Endothelial cell (in vitro differentiated cells): ENCODE measurements at regions not wholly inside any gene's neighbourhood (a gene's known extent, or its start where the extent isn't known, plus 50 kb on each side); places are given as distances from the start of the nearest gene placed in this dataset.

Experiments used
- DNase-seq: peaks from one replicate; pipeline ENCODE4 v3.0.0; 2021; ENCODE audit warnings: low spot score
- H3K27ac Mint-ChIP-seq: one replicate; pipeline ENCODE4 v1.8.0; 2021; ENCODE audit warnings: mixed read lengths, inconsistent platforms; ENCODE audit not compliant: unreplicated experiment
- H3K27me3 Mint-ChIP-seq: one replicate; pipeline ENCODE4 v1.8.0; 2021; ENCODE audit warnings: mild to moderate bottlenecking, moderate library complexity, mixed read lengths, inconsistent platforms; ENCODE audit not compliant: unreplicated experiment
- H3K36me3 Mint-ChIP-seq: one replicate; pipeline ENCODE4 v1.8.0; 2021; ENCODE audit warnings: mild to moderate bottlenecking, low read depth, mixed read lengths, inconsistent platforms; ENCODE audit not compliant: unreplicated experiment
- H3K4me1 Mint-ChIP-seq: one replicate; pipeline ENCODE4 v1.8.0; 2021; ENCODE audit warnings: mild to moderate bottlenecking, mixed read lengths, inconsistent platforms; ENCODE audit not compliant: unreplicated experiment
- H3K4me3 Mint-ChIP-seq: one replicate; pipeline ENCODE4 v1.8.0; 2021; ENCODE audit warnings: mild to moderate bottlenecking, mixed read lengths, inconsistent platforms; ENCODE audit not compliant: unreplicated experiment
- H3K9me3 Mint-ChIP-seq: one replicate; pipeline ENCODE4 v1.8.0; 2021; ENCODE audit warnings: mixed read lengths, inconsistent platforms; ENCODE audit not compliant: unreplicated experiment
- CTCF ChIP-seq: fragments of 200-600 bp; sonication (generic); IDR thresholded peaks from one replicate; pipeline ENCODE4 v1.5.0; 2021; ENCODE audit warnings: antibody characterized with exemption; ENCODE audit not compliant: unreplicated experiment

GRCh38 chr13:61664801-61665705 is 249.4 kb upstream of the PCDH20 start:
- H3K36me3 Mint-ChIP-seq, result no peaks in the 10 kb centered on the region
- no peak overlapping the region for H3K4me3 Mint-ChIP-seq
- H3K4me1 Mint-ChIP-seq, result no peaks in the 10 kb centered on the region
- no peak overlapping the region for H3K27ac Mint-ChIP-seq
- no peak for DNase-seq
- H3K9me3 Mint-ChIP-seq, result no peaks in the 10 kb centered on the region
- no peak for TF ChIP-seq CTCF
- no peaks in the 10 kb centered on the region for H3K27me3 Mint-ChIP-seq

- H3K4me1 Mint-ChIP-seq, result peaks cover 2% of the 10 kb centered on the region
- H3K4me3 Mint-ChIP-seq, result no peak overlapping the region
- H3K36me3 Mint-ChIP-seq, result no peaks in the 10 kb centered on the region
- no peak overlapping the region for H3K27ac Mint-ChIP-seq
- TF ChIP-seq CTCF, result no peak
- peaks cover 1% of the 10 kb centered on the region for H3K27me3 Mint-ChIP-seq
- no peak for DNase-seq
- H3K9me3 Mint-ChIP-seq, result no peaks in the 10 kb centered on the region
Measured at GRCh38 chr13:61654481-61654880, 238.8 kb upstream of the PCDH20 start.

GRCh38 chr13:61648547-61648946 is 232.9 kb upstream of the PCDH20 start:
- H3K36me3 Mint-ChIP-seq, result no peaks in the 10 kb centered on the region
- H3K27me3 Mint-ChIP-seq, result no peaks in the 10 kb centered on the region
- no peak for DNase-seq
- no peaks in the 10 kb centered on the region for H3K4me1 Mint-ChIP-seq
- no peaks in the 10 kb centered on the region for H3K9me3 Mint-ChIP-seq
- TF ChIP-seq CTCF, result no peak
- no peak overlapping the region for H3K27ac Mint-ChIP-seq
- no peak overlapping the region for H3K4me3 Mint-ChIP-seq

GRCh38 chr13:61612192-61612591 is 196.5 kb upstream of the PCDH20 start:
- H3K27me3 Mint-ChIP-seq, result no peaks in the 10 kb centered on the region

More at GRCh38 chr13:61612192-61612591, 196.5 kb upstream of the PCDH20 start:
- no peak for TF ChIP-seq CTCF
- H3K27ac Mint-ChIP-seq, result no peak overlapping the region
- no peak for DNase-seq
- no peaks in the 10 kb centered on the region for H3K4me1 Mint-ChIP-seq
- H3K9me3 Mint-ChIP-seq, result no peaks in the 10 kb centered on the region
- no peak overlapping the region for H3K4me3 Mint-ChIP-seq
- H3K36me3 Mint-ChIP-seq, result no peaks in the 10 kb centered on the region
